PC-9 (cell line): ENCODE measurements at regions not wholly inside any gene's neighbourhood (a gene's known extent, or its start where the extent isn't known, plus 50 kb on each side); places are given as distances from the start of the nearest gene placed in this dataset.

Experiments used
- BruUV-seq: library from RNA; stranded (reverse); fragments of 400-500 nt; replicated peaks from 2 replicates; lab custom pipeline; 2021; lab: Mats Ljungman, UMichigan
- CTCF ChIA-PET: fragments of 300-600 bp; sonication (Branson Sonifier 250); formaldehyde crosslinking; loops from one replicate; lab custom pipeline; 2022; ENCODE audit warnings: antibody characterized with exemption; lab: Charles Lee
- POLR2A ChIA-PET: fragments of 300-600 bp; sonication (Branson Sonifier 250); formaldehyde crosslinking; loops from one replicate; lab custom pipeline; 2022; ENCODE audit warnings: antibody characterized with exemption; ENCODE audit not compliant: unreplicated experiment; lab: Charles Lee
- DNase-seq, 2 experiments: peaks; one replicate each; pipeline versions ENCODE4 v3.0.0 to v3.0.0-alpha.2; 2015 to 2022; ENCODE audit warnings: mixed read lengths in 1 of 2
- H2AFZ ChIP-seq: fragments of 200-600 bp; sonication (generic); 2 replicates; pipeline ENCODE4 v1.8.1; 2017; ENCODE audit warnings: antibody characterized with exemption
- H3F3A ChIP-seq: fragments of 200-600 bp; sonication (generic); 2 replicates; pipeline ENCODE4 v1.8.1; 2017; ENCODE audit warnings: antibody characterized with exemption, mild to moderate bottlenecking, low read depth; ENCODE audit not compliant: insufficient read depth
- H3K27ac ChIP-seq: fragments of 200-600 bp; sonication (generic); 2 replicates; pipeline ENCODE4 v1.6.1; 2016; ENCODE audit warnings: mixed run types
- H3K27me3 ChIP-seq: fragments of 200-600 bp; sonication (generic); 2 replicates; pipeline ENCODE4 v1.6.1; 2016; ENCODE audit warnings: low read depth, mixed run types; ENCODE audit not compliant: insufficient read depth
- H3K36me3 ChIP-seq: fragments of 200-600 bp; sonication (generic); 2 replicates; pipeline ENCODE4 v1.6.1; 2016; ENCODE audit warnings: low read depth, mixed run types
- H3K4me1 ChIP-seq: fragments of 200-600 bp; sonication (generic); replicated peaks from 2 replicates; pipeline ENCODE4 v1.6.1; 2016; ENCODE audit warnings: mixed run types; ENCODE audit not compliant: insufficient read depth
- H3K4me2 ChIP-seq: fragments of 200-600 bp; sonication (generic); 2 replicates; pipeline ENCODE4 v1.6.1; 2017; ENCODE audit warnings: mixed run types
- H3K4me3 ChIP-seq: fragments of 200-600 bp; sonication (generic); 2 replicates; pipeline ENCODE4 v1.6.1; 2016; ENCODE audit warnings: mixed run types
- H3K79me2 ChIP-seq: fragments of 200-600 bp; sonication (generic); 2 replicates; pipeline ENCODE4 v1.6.1; 2017; ENCODE audit warnings: low read depth, mixed run types
- H3K9me2 ChIP-seq: fragments of 200-600 bp; sonication (generic); 2 replicates; pipeline ENCODE4 v1.8.1; 2017; ENCODE audit warnings: mild to moderate bottlenecking; ENCODE audit not compliant: insufficient read depth
- H3K9me3 ChIP-seq: fragments of 200-600 bp; sonication (generic); 2 replicates; pipeline ENCODE4 v1.8.1; 2016; ENCODE audit warnings: low read depth; ENCODE audit not compliant: insufficient read depth
- H4K20me1 ChIP-seq: fragments of 200-600 bp; sonication (generic); 2 replicates; pipeline ENCODE4 v1.8.1; 2017; ENCODE audit not compliant: insufficient read depth
- EZH2 ChIP-seq: fragments of 200-600 bp; sonication (generic); IDR thresholded peaks from 2 replicates; pipeline ENCODE4 v1.8.0; 2017; ENCODE audit warnings: antibody characterized with exemption, low read depth
- intact Hi-C: fragments of 100-400 bp; cut with micrococcal nuclease; formaldehyde crosslinking; loops from one replicate; pipeline ENCODE4 v1.10.0; 2022; ENCODE audit not compliant: unreplicated experiment
- TF ChIP-seq, protein P1 (sequence below): fragments of 200-600 bp; sonication (generic); conservative IDR thresholded peaks from 2 replicates; pipeline ENCODE4 v1.6.1; 2017; ENCODE audit warnings: mixed run types, antibody characterized with exemption, mild to moderate bottlenecking, moderate library complexity

DNA sequence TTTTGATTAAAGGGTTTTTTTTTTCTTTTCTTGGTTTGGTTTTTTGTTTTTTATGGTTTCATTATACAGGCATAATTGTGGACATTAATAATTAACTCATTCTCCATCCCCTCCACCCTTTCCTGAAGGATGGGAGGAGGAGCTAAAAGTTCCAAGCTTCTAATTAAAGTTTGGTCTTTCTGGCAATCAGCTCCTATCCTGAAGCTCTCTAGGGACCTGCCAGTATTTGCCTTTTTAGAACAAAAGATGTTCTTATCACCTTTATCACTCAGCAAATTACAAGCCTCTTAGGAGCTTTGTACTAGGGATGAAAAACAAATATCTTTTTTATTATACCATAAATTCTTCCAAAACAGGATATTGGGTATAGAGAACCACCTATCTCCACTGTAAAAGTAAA is 589.8 kb downstream of the PDHA2 start:
- Histone ChIP-seq H3K9me3 (no peaks in the 10 kb centered on the region), H3F3A (no peaks in the 10 kb centered on the region), H3K27ac (no peak overlapping the region), H3K36me3 (no peaks in the 10 kb centered on the region), H3K9me2 (no peaks in the 10 kb centered on the region), H3K4me3 (no peak overlapping the region), H4K20me1 (no peaks in the 10 kb centered on the region), H2AFZ (no peak overlapping the region), H3K4me1 (no peaks in the 10 kb centered on the region), H3K4me2 (no peak overlapping the region), H3K27me3 (no peaks in the 10 kb centered on the region), H3K79me2 (no peaks in the 10 kb centered on the region)
- BruUV-seq = no TSS peak
- POLR2A ChIA-PET = no interaction called here
- intact Hi-C loops = no loop called here
- no peak for TF ChIP-seq EZH2
- TF ChIP-seq, protein P1, sequence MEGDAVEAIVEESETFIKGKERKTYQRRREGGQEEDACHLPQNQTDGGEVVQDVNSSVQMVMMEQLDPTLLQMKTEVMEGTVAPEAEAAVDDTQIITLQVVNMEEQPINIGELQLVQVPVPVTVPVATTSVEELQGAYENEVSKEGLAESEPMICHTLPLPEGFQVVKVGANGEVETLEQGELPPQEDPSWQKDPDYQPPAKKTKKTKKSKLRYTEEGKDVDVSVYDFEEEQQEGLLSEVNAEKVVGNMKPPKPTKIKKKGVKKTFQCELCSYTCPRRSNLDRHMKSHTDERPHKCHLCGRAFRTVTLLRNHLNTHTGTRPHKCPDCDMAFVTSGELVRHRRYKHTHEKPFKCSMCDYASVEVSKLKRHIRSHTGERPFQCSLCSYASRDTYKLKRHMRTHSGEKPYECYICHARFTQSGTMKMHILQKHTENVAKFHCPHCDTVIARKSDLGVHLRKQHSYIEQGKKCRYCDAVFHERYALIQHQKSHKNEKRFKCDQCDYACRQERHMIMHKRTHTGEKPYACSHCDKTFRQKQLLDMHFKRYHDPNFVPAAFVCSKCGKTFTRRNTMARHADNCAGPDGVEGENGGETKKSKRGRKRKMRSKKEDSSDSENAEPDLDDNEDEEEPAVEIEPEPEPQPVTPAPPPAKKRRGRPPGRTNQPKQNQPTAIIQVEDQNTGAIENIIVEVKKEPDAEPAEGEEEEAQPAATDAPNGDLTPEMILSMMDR = no peak
- CTCF ChIA-PET = no interaction called here
- DNase-seq = no peak

DNA sequence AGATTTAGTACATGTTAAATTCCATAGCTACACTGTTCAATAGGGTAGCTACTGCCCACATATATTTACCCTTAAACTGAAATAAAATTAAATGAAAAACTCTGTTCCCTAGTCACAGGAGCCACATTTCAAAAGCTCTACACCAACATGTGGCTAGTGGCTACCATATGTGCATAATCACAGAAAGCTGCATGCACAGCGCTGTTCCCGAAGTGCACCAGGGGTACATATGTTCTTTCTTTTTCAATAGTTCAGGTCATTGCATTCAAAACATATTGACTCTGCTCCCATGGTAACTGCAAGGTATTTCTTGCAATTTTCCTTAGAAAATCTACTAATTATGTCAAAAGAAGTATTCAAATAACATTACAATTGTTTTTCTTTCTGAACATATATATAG is 591.2 kb downstream of the PDHA2 start:
- no peaks in the 10 kb centered on the region for H3F3A ChIP-seq
- H3K9me2 ChIP-seq = no peaks in the 10 kb centered on the region
- no peak for DNase-seq
- no peak overlapping the region for H3K4me2 ChIP-seq
- H3K9me3 ChIP-seq = no peaks in the 10 kb centered on the region
- intact Hi-C loops = no loop called here
- no peaks in the 10 kb centered on the region for H3K4me1 ChIP-seq
- H3K36me3 ChIP-seq = no peaks in the 10 kb centered on the region
- no peak overlapping the region for H3K27ac ChIP-seq
- CTCF ChIA-PET = no interaction called here
- no TSS peak for BruUV-seq
- no peak for TF ChIP-seq EZH2
- TF ChIP-seq, protein P1 = no peak
- no peak overlapping the region for H2AFZ ChIP-seq
- no peaks in the 10 kb centered on the region for H3K27me3 ChIP-seq
- H3K79me2 ChIP-seq = no peaks in the 10 kb centered on the region
- H4K20me1 ChIP-seq = no peaks in the 10 kb centered on the region
- POLR2A ChIA-PET = no interaction called here
- H3K4me3 ChIP-seq = no peak overlapping the region

DNA sequence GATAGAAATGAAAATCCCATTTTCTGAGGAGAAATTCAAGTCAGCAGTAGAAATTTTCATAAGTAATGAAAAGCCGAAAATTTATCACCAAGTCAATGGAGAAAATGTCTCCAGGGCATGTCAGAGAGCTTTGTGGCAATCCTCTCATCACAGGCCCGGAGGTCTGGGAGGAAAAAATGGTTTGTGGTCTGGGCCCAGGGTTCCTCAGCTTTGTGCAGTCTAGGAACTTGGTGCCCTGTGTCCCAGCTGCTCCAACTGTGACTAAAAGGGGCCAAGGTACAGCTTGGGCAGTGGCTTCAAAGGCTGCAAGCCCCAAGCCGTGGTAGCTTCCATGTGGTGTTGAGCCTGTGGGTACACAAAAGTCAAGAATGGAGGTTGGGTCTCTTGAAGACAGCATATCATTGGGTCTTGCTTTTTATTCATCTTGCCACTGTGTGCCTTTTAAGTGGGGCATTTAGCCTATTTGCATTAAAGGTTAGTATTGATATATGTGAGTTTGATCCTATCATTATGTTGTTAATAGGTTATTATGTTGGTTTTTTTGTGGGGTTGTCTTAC is 608.5 kb downstream of the PDHA2 start:
- H3F3A ChIP-seq = no peaks in the 10 kb centered on the region
- H3K36me3 ChIP-seq = no peaks in the 10 kb centered on the region
- no peak overlapping the region for H3K4me2 ChIP-seq
- no peak for DNase-seq
- H4K20me1 ChIP-seq = no peaks in the 10 kb centered on the region
- no peaks in the 10 kb centered on the region for H3K9me3 ChIP-seq
- H2AFZ ChIP-seq = no peak overlapping the region
- H3K9me2 ChIP-seq = no peaks in the 10 kb centered on the region
- H3K4me3 ChIP-seq = no peak overlapping the region
- H3K4me1 ChIP-seq = no peaks in the 10 kb centered on the region
- TF ChIP-seq, protein P1 = no peak
- no peak for TF ChIP-seq EZH2
- no TSS peak for BruUV-seq
- H3K27me3 ChIP-seq = no peaks in the 10 kb centered on the region
- intact Hi-C loops = no loop called here
- POLR2A ChIA-PET = no interaction called here
- no peaks in the 10 kb centered on the region for H3K79me2 ChIP-seq
- no peak overlapping the region for H3K27ac ChIP-seq
- CTCF ChIA-PET = no interaction called here
